Heart left ventricle (tissue), 13 donors: ENCODE measurements at regions not wholly inside any gene's neighbourhood (a gene's known extent, or its start where the extent isn't known, plus 50 kb on each side); places are given as distances from the start of the nearest gene placed in this dataset.

Source experiments
- POLR2A ChIP-seq, 2 donors: fragments of 450-650 bp; IDR thresholded peaks; one replicate each; pipeline ENCODE4 v1.6.1; 2017; ENCODE audit warnings: antibody characterized with exemption in 2 of 2, mild to moderate bottlenecking in 2 of 2, moderate library complexity in 2 of 2
- TF ChIP-seq, protein P1 (sequence below), 12 donors: fragments of 200-600 bp; sonication (generic) in 4 of 12; IDR thresholded peaks; one replicate each; pipeline versions ENCODE4 v1.5.0 to v1.8.0; 2018 to 2022; ENCODE audit warnings: antibody characterized with exemption in 12 of 12, mild to moderate bottlenecking in 5 of 12
- donor health status: ischemic (EF 13 %, LVEDD 7.1; RV severe dilation, severe dysfunction).
- donor health status: DM: no; HTN: yes; CAD: no.
- donor health status: DM: no; HTN: no; CAD: no.
- donor health status: ischemic (EF 25% LVEDD 6.9; RV normal size, moderate dysfunction).
- donor health status: ischemic (EF 25% LVEDD 5.7; RV mildly dilated, moderate dysfunction).
- donor health status: ischemic (EF 35%, LVEDD 5.7; RV mildly dilated, moderate dysfunction).
- donor health status: nonischemic (EF 11% LVEDD 7.7; RV severe dilation, severe dysfunction).
- donor health status: DM: yes; HTN: yes; CAD: no.
- donor health status: PGD.
- donor health status: ischemic (EF 29% LVEDD 5.4; RV normal size, mild dysfunction).
- donor health status: nonischemic (EF 23%, LVEDD 6.1; RV moderate dilation, normal function).

DNA sequence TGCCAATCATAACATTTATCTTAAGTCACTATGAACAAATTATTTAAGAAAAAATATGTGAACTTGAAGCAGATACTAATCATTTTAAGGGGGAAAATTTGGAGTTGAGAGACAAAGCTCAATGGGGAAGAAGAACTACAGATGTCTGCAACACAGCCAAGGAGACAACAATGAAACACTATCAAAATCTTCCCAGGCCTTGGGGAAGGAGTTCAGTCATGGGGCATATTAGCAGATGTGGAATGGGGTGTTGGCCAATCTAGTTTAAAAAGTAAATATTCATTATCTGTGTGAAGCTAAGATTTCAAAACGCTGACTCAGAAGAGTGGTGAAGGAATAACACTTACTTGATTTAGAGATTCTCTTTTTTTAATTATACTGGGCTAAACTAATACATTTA lies 671.6 kb upstream of the ZP4 start:
- TF ChIP-seq, protein P1, sequence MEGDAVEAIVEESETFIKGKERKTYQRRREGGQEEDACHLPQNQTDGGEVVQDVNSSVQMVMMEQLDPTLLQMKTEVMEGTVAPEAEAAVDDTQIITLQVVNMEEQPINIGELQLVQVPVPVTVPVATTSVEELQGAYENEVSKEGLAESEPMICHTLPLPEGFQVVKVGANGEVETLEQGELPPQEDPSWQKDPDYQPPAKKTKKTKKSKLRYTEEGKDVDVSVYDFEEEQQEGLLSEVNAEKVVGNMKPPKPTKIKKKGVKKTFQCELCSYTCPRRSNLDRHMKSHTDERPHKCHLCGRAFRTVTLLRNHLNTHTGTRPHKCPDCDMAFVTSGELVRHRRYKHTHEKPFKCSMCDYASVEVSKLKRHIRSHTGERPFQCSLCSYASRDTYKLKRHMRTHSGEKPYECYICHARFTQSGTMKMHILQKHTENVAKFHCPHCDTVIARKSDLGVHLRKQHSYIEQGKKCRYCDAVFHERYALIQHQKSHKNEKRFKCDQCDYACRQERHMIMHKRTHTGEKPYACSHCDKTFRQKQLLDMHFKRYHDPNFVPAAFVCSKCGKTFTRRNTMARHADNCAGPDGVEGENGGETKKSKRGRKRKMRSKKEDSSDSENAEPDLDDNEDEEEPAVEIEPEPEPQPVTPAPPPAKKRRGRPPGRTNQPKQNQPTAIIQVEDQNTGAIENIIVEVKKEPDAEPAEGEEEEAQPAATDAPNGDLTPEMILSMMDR (IDR thresholded peaks at IDR 0.05) = no peak
- TF ChIP-seq POLR2A (IDR thresholded peaks at IDR 0.05) = no peak
